Gastrocnemius medialis (tissue), 4 donors: ENCODE measurements at regions not wholly inside any gene's neighbourhood (a gene's known extent, or its start where the extent isn't known, plus 50 kb on each side); places are given as distances from the start of the nearest gene placed in this dataset.

ENCODE experiments used
- POLR2A ChIP-seq, 2 donors: fragments of 450-650 bp; IDR thresholded peaks; one replicate each; pipeline ENCODE4 v1.6.1; 2017; ENCODE audit warnings: antibody characterized with exemption in 2 of 2, mild to moderate bottlenecking in 2 of 2, moderate library complexity in 2 of 2
- TF ChIP-seq, protein P1 (sequence below), 5 experiments: fragments of 450-650 bp in 3 of 5; fragments of 200-600 bp in 2 of 5; sonication (generic) in 2 of 5; IDR thresholded peaks in 4 of 5; conservative IDR thresholded peaks in 1 of 5; 1 replicate in 4 of 5; 2 replicates in 1 of 5; pipeline ENCODE4 v1.5.1; 2016 to 2019; ENCODE audit warnings: antibody characterized with exemption in 5 of 5, mild to moderate bottlenecking in 3 of 5, moderate library complexity in 3 of 5

GRCh38 chr5:133876266-133876665 lies 92.2 kb downstream of the C5orf15 start:
- TF ChIP-seq, protein P1, sequence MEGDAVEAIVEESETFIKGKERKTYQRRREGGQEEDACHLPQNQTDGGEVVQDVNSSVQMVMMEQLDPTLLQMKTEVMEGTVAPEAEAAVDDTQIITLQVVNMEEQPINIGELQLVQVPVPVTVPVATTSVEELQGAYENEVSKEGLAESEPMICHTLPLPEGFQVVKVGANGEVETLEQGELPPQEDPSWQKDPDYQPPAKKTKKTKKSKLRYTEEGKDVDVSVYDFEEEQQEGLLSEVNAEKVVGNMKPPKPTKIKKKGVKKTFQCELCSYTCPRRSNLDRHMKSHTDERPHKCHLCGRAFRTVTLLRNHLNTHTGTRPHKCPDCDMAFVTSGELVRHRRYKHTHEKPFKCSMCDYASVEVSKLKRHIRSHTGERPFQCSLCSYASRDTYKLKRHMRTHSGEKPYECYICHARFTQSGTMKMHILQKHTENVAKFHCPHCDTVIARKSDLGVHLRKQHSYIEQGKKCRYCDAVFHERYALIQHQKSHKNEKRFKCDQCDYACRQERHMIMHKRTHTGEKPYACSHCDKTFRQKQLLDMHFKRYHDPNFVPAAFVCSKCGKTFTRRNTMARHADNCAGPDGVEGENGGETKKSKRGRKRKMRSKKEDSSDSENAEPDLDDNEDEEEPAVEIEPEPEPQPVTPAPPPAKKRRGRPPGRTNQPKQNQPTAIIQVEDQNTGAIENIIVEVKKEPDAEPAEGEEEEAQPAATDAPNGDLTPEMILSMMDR (IDR thresholded peaks at IDR 0.05 in 4 of 5, conservative IDR thresholded peaks at IDR 0.05 in 1 of 5), result no peak
- no peak for TF ChIP-seq POLR2A (IDR thresholded peaks at IDR 0.05)
